Body of pancreas (tissue), 4 donors: ENCODE measurements at regions not wholly inside any gene's neighbourhood (a gene's known extent, or its start where the extent isn't known, plus 50 kb on each side); places are given as distances from the start of the nearest gene placed in this dataset.

ENCODE experiments used
- POLR2A ChIP-seq, 3 donors: fragments of 450-650 bp; IDR thresholded peaks; one replicate each; pipeline ENCODE4 v1.6.1; 2016; ENCODE audit warnings: antibody characterized with exemption in 3 of 3, mild to moderate bottlenecking in 2 of 3
- TF ChIP-seq, protein P1 (sequence below), 7 experiments: fragments of 450-650 bp in 4 of 7; fragments of 200-600 bp in 3 of 7; sonication (generic) in 3 of 7; IDR thresholded peaks; one replicate each; pipeline ENCODE4 v1.5.1; 2016 to 2019; ENCODE audit warnings: antibody characterized with exemption in 7 of 7

DNA sequence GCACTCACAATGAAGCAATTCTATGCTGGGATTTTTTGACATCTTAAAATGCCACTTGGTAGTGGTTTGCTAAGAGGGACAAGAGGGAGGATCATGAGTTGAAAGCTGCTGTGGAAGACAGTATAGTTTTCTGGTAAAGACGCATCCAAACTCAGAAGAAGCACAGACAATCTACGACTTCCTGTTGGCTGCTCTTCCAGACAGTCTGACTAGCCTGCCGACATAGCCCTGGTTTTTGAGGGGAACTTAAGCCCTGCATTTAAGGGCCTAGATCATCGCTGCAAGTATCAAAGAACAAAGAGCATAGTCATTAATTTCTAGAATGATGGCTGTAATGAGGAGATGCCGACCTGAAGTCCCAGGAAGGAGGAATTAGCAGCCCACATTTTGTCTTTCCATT is 99.9 kb upstream of the IKZF1 start:
- TF ChIP-seq, protein P1, sequence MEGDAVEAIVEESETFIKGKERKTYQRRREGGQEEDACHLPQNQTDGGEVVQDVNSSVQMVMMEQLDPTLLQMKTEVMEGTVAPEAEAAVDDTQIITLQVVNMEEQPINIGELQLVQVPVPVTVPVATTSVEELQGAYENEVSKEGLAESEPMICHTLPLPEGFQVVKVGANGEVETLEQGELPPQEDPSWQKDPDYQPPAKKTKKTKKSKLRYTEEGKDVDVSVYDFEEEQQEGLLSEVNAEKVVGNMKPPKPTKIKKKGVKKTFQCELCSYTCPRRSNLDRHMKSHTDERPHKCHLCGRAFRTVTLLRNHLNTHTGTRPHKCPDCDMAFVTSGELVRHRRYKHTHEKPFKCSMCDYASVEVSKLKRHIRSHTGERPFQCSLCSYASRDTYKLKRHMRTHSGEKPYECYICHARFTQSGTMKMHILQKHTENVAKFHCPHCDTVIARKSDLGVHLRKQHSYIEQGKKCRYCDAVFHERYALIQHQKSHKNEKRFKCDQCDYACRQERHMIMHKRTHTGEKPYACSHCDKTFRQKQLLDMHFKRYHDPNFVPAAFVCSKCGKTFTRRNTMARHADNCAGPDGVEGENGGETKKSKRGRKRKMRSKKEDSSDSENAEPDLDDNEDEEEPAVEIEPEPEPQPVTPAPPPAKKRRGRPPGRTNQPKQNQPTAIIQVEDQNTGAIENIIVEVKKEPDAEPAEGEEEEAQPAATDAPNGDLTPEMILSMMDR (IDR thresholded peaks at IDR 0.05), result no peak
- TF ChIP-seq POLR2A (IDR thresholded peaks at IDR 0.05), result no peak
